ENCODE measurements at regions not wholly inside any gene's neighbourhood (a gene's known extent, or its start where the extent isn't known, plus 50 kb on each side); places are given as distances from the start of the nearest gene placed in this dataset.

- in situ Hi-C loops (cut with MboI; ENCODE audit: low sequenced_read_pairs) = no loop called here
Observed at GRCh38 chr10:10503772-10504171, 513.9 kb upstream of the CELF2 start.

- in situ Hi-C loops (cut with MboI; ENCODE audit: low sequenced_read_pairs) = no loop called here
Observed at GRCh38 chr10:10508211-10508610, 509.5 kb upstream of the CELF2 start.

GRCh38 chr10:10510179-10510578, 507.5 kb upstream of the CELF2 start:
- in situ Hi-C loops (cut with MboI; ENCODE audit: low sequenced_read_pairs) = no loop called here

GRCh38 chr10:10513067-10513466, 504.6 kb upstream of the CELF2 start:
- in situ Hi-C loops (cut with MboI; ENCODE audit: low sequenced_read_pairs) = no loop called here

GRCh38 chr10:10513898-10514297, 503.8 kb upstream of the CELF2 start:
- in situ Hi-C loops (cut with MboI; ENCODE audit: low sequenced_read_pairs) = no loop called here

- in situ Hi-C loops (cut with MboI; ENCODE audit: low sequenced_read_pairs) = no loop called here
Observed at GRCh38 chr10:10514797-10515196, 502.9 kb upstream of the CELF2 start.

GRCh38 chr10:10515479-10516204, 502.0 kb upstream of the CELF2 start:
- in situ Hi-C loops (cut with MboI; ENCODE audit: low sequenced_read_pairs) = no loop called here

GRCh38 chr10:10516346-10517130, 501.1 kb upstream of the CELF2 start:
- in situ Hi-C loops (cut with MboI; ENCODE audit: low sequenced_read_pairs) = no loop called here

- in situ Hi-C loops (cut with MboI; ENCODE audit: low sequenced_read_pairs) = no loop called here
Observed at GRCh38 chr10:10517866-10518265, 499.8 kb upstream of the CELF2 start.

GRCh38 chr10:10519674-10520073, 498.0 kb upstream of the CELF2 start:
- in situ Hi-C loops (cut with MboI; ENCODE audit: low sequenced_read_pairs) = no loop called here

GRCh38 chr10:10520491-10521385, 496.9 kb upstream of the CELF2 start:
- in situ Hi-C loops (cut with MboI; ENCODE audit: low sequenced_read_pairs) = no loop called here

GRCh38 chr10:10526846-10527245, 490.8 kb upstream of the CELF2 start:
- in situ Hi-C loops (cut with MboI; ENCODE audit: low sequenced_read_pairs) = no loop called here

- in situ Hi-C loops (cut with MboI; ENCODE audit: low sequenced_read_pairs) = no loop called here
Observed at GRCh38 chr10:10527861-10528562, 489.7 kb upstream of the CELF2 start.

- in situ Hi-C loops (cut with MboI; ENCODE audit: low sequenced_read_pairs) = no loop called here
Observed at GRCh38 chr10:10528563-10528910, 489.1 kb upstream of the CELF2 start.

- in situ Hi-C loops (cut with MboI; ENCODE audit: low sequenced_read_pairs) = no loop called here
Observed at GRCh38 chr10:10530313-10530712, 487.4 kb upstream of the CELF2 start.

GRCh38 chr10:10532236-10532635, 485.4 kb upstream of the CELF2 start:
- in situ Hi-C loops (cut with MboI; ENCODE audit: low sequenced_read_pairs) = no loop called here

GRCh38 chr10:10532826-10533225, 484.8 kb upstream of the CELF2 start:
- in situ Hi-C loops (cut with MboI; ENCODE audit: low sequenced_read_pairs) = no loop called here

GRCh38 chr10:10533437-10533836, 484.2 kb upstream of the CELF2 start:
- in situ Hi-C loops (cut with MboI; ENCODE audit: low sequenced_read_pairs) = no loop called here

GRCh38 chr10:10538326-10538725, 479.3 kb upstream of the CELF2 start:
- in situ Hi-C loops (cut with MboI; ENCODE audit: low sequenced_read_pairs) = no loop called here

GRCh38 chr10:10540398-10540797, 477.3 kb upstream of the CELF2 start:
- in situ Hi-C loops (cut with MboI; ENCODE audit: low sequenced_read_pairs) = no loop called here

- in situ Hi-C loops (cut with MboI; ENCODE audit: low sequenced_read_pairs) = no loop called here
Observed at GRCh38 chr10:10542477-10542876, 475.2 kb upstream of the CELF2 start.

Data from HL-60/S4 treated with retinoic acid at 250 ng/mL for 4 days and 3 days (cell line).